CD4-positive, alpha-beta T cell treated with Interleukin-2 at 100 ng/mL for 4 hours (primary cell): ENCODE measurements at regions not wholly inside any gene's neighbourhood (a gene's known extent, or its start where the extent isn't known, plus 50 kb on each side); places are given as distances from the start of the nearest gene placed in this dataset.

Experiments
- DNase-seq: peaks from one replicate; pipeline ENCODE4 v3.0.0-alpha.2; 2020; ENCODE audit warnings: low spot score

GRCh38 chr10:62453274-62453673 lies 79.1 kb downstream of the ZNF365 start:
- DNase-seq = no peak

- no peak for DNase-seq
Measured at GRCh38 chr10:62454687-62455397, 80.7 kb downstream of the ZNF365 start.

- DNase-seq = no peak
Measured at GRCh38 chr10:62456611-62457101, 82.5 kb downstream of the ZNF365 start.

GRCh38 chr10:62457196-62457595 lies 83.0 kb downstream of the ZNF365 start:
- no peak for DNase-seq

- DNase-seq = no peak
Measured at GRCh38 chr10:62457598-62457997, 83.4 kb downstream of the ZNF365 start.

GRCh38 chr10:62459072-62459471 lies 84.9 kb downstream of the ZNF365 start:
- no peak for DNase-seq

GRCh38 chr10:62459500-62459899 lies 85.3 kb downstream of the ZNF365 start:
- no peak for DNase-seq

GRCh38 chr10:62460393-62460792 lies 86.2 kb downstream of the ZNF365 start:
- no peak for DNase-seq

- DNase-seq = no peak
Measured at GRCh38 chr10:62461120-62461519, 87.0 kb downstream of the ZNF365 start.

- no peak for DNase-seq
Measured at GRCh38 chr10:62462461-62462860, 88.3 kb downstream of the ZNF365 start.

- DNase-seq = no peak
Measured at GRCh38 chr10:62463364-62463763, 89.2 kb downstream of the ZNF365 start.

GRCh38 chr10:62464308-62464707 lies 90.1 kb downstream of the ZNF365 start:
- DNase-seq = no peak

GRCh38 chr10:62466590-62466989 lies 92.4 kb downstream of the ZNF365 start:
- no peak for DNase-seq

GRCh38 chr10:62467527-62467926 lies 93.4 kb downstream of the ZNF365 start:
- no peak for DNase-seq

- no peak for DNase-seq
Measured at GRCh38 chr10:62471711-62472110, 97.5 kb downstream of the ZNF365 start.

- DNase-seq = no peak
Measured at GRCh38 chr10:62473241-62473640, 99.1 kb downstream of the ZNF365 start.

- no peak for DNase-seq
Measured at GRCh38 chr10:62475551-62475950, 101.4 kb downstream of the ZNF365 start.

- no peak for DNase-seq
Measured at GRCh38 chr10:62479523-62479922, 105.4 kb downstream of the ZNF365 start.

GRCh38 chr10:62480196-62480595 lies 106.0 kb downstream of the ZNF365 start:
- DNase-seq = no peak

GRCh38 chr10:62482581-62482980 lies 108.4 kb downstream of the ZNF365 start:
- no peak for DNase-seq

GRCh38 chr10:62491597-62491996 lies 117.4 kb downstream of the ZNF365 start:
- DNase-seq = no peak

GRCh38 chr10:62492012-62492869 lies 118.1 kb downstream of the ZNF365 start:
- peak; percentile 26 for DNase-seq

GRCh38 chr10:62492870-62493180 lies 118.7 kb downstream of the ZNF365 start:
- DNase-seq = no peak
